Neuronal stem cell (in vitro differentiated cells): ENCODE measurements at regions not wholly inside any gene's neighbourhood (a gene's known extent, or its start where the extent isn't known, plus 50 kb on each side); places are given as distances from the start of the nearest gene placed in this dataset.

ENCODE experiments used
- DNase-seq: peaks from one replicate; pipeline ENCODE4 v3.0.0-alpha.2; 2013; ENCODE audit warnings: low spot score
- H2AFZ ChIP-seq: one replicate; pipeline ENCODE4 v1.6.1; 2013; ENCODE audit warnings: mild to moderate bottlenecking, low read length, inconsistent platforms
- H2AK5ac ChIP-seq: 2 replicates; pipeline ENCODE4 v1.6.1; 2013; ENCODE audit warnings: low read depth, mild to moderate bottlenecking, inconsistent platforms, low read length, moderate library complexity, mixed read lengths
- H2BK120ac ChIP-seq: 2 replicates; pipeline ENCODE4 v1.6.1; 2013; ENCODE audit warnings: low read depth, mild to moderate bottlenecking, inconsistent platforms, low read length, moderate library complexity, mixed read lengths
- H2BK12ac ChIP-seq: one replicate; pipeline ENCODE4 v1.6.1; 2013; ENCODE audit warnings: low read length, inconsistent platforms
- H2BK15ac ChIP-seq: 2 replicates; pipeline ENCODE4 v1.6.1; 2013; ENCODE audit warnings: mild to moderate bottlenecking, low read length, inconsistent platforms, mixed read lengths
- H2BK5ac ChIP-seq: one replicate; pipeline ENCODE4 v1.6.1; 2013; ENCODE audit warnings: inconsistent platforms, mild to moderate bottlenecking, low read length, moderate library complexity
- H3K14ac ChIP-seq: one replicate; pipeline ENCODE4 v1.6.1; 2013; ENCODE audit warnings: low read length, inconsistent platforms
- H3K18ac ChIP-seq: 2 replicates; pipeline ENCODE4 v1.6.1; 2013; ENCODE audit warnings: low read length, inconsistent platforms
- H3K23ac ChIP-seq: 2 replicates; pipeline ENCODE4 v1.6.1; 2013; ENCODE audit warnings: low read depth, mild to moderate bottlenecking, mixed read lengths, low read length, inconsistent platforms; ENCODE audit not compliant: poor library complexity
- H3K27ac ChIP-seq: replicated peaks from 3 replicates; pipeline ENCODE4 v1.5.1; 2013; ENCODE audit warnings: low read length, inconsistent platforms
- H3K27me3 ChIP-seq, 3 experiments: 2 replicates each; pipeline ENCODE4 v1.6.1; 2013; ENCODE audit warnings: low read length in 3 of 3, mild to moderate bottlenecking in 2 of 3, inconsistent platforms in 1 of 3, low read depth in 1 of 3, mixed read lengths in 1 of 3, moderate library complexity in 1 of 3; ENCODE audit not compliant: control insufficient read depth in 3 of 3, insufficient read depth in 3 of 3
- H3K36me3 ChIP-seq, 2 donors: replicated peaks in 1 of 2; 2 replicates each; pipeline ENCODE4 v1.6.1; 2013; ENCODE audit warnings: low read length in 2 of 2; ENCODE audit not compliant: control insufficient read depth in 2 of 2, insufficient read depth in 2 of 2
- H3K4ac ChIP-seq: 2 replicates; pipeline ENCODE4 v1.6.1; 2013; ENCODE audit warnings: inconsistent platforms, mild to moderate bottlenecking, low read length, moderate library complexity
- H3K4me1 ChIP-seq, 2 donors: 1 replicate in 1 of 2; 2 replicates in 1 of 2; pipeline ENCODE4 v1.6.1; 2013; ENCODE audit warnings: low read length in 2 of 2, low read depth in 1 of 2; ENCODE audit not compliant: control insufficient read depth in 2 of 2, insufficient read depth in 1 of 2
- H3K4me2 ChIP-seq: one replicate; pipeline ENCODE4 v1.6.1; 2013; ENCODE audit warnings: mild to moderate bottlenecking, low read length, inconsistent platforms; ENCODE audit not compliant: insufficient read depth, poor library complexity, severe bottlenecking
- H3K4me3 ChIP-seq, 2 donors: 2 replicates each; pipeline ENCODE4 v1.5.1; 2013; ENCODE audit warnings: low read length in 2 of 2, mild to moderate bottlenecking in 2 of 2, inconsistent platforms in 1 of 2, moderate library complexity in 1 of 2
- H3K79me1 ChIP-seq: one replicate; pipeline ENCODE4 v1.6.1; 2013; ENCODE audit warnings: low read depth, mild to moderate bottlenecking, inconsistent platforms, low read length, moderate library complexity
- H3K9ac ChIP-seq: one replicate; pipeline ENCODE4 v1.6.1; 2013; ENCODE audit warnings: mild to moderate bottlenecking, low read depth, low read length, inconsistent platforms; ENCODE audit not compliant: poor library complexity
- H3K9me3 ChIP-seq, 2 donors: replicated peaks in 1 of 2; 2 replicates each; pipeline versions ENCODE3 to v1.6.1; 2013; ENCODE audit warnings: low read length in 2 of 2, mild to moderate bottlenecking in 2 of 2, inconsistent platforms in 1 of 2, low read depth in 1 of 2, mixed read lengths in 1 of 2, moderate library complexity in 1 of 2; ENCODE audit not compliant: control insufficient read depth in 2 of 2, insufficient read depth in 1 of 2
- H4K8ac ChIP-seq: one replicate; pipeline ENCODE4 v1.6.1; 2013; ENCODE audit warnings: low read depth, mild to moderate bottlenecking, inconsistent platforms, low read length, moderate library complexity
- H4K91ac ChIP-seq: one replicate; pipeline ENCODE4 v1.6.1; 2013; ENCODE audit warnings: low read length, low read depth, mild to moderate bottlenecking, inconsistent platforms; ENCODE audit not compliant: poor library complexity
- WGBS, 2 donors: extraction: QIAGEN DNeasy Blood & Tissue Kit; methylation state at CpG; one replicate each; pipeline ENCODE4 v1.1.7; 2013; ENCODE audit warnings: missing lambda C conversion rate in 2 of 2, mixed read lengths in 1 of 2; ENCODE audit not compliant: insufficient read length in 2 of 2, insufficient replicate concordance in 1 of 2; ENCODE audit errors: extremely low coverage in 2 of 2; 5-methylcytosine and 5-hydroxymethylcytosine counted together

DNA sequence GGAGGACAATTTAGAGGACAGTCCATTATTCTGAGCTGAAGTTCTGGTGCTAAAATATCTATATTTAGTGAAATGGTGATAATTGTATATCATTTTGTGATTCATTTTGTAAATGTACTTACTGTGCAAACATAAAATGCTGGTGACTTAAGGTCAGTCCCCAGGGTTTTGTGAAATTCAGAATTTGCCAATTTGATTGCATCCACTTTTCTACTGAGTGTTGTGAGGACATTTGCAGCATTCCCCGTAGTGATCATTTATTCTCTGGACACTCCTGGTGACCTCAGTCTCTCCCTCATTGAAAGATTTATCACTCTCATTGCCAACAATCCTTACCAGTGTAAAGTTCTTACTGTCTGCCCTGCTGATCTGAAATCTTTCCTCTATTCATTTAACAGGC is 98.2 kb downstream of the SOCS6 start:
- Histone ChIP-seq H4K91ac (no peak overlapping the region), H3K9ac (no peak overlapping the region), H3K79me1 (no peaks in the 10 kb centered on the region), H3K9me3 (no peaks in the 10 kb centered on the region), H2AFZ (no peak overlapping the region), H2BK5ac (no peak overlapping the region), H2BK120ac (no peak overlapping the region), H2BK15ac (no peak overlapping the region), H3K4me2 (no peak overlapping the region), H2BK12ac (no peak overlapping the region), H3K4me3 (no peak overlapping the region), H3K4me1 (peaks cover 3 to 4% of the 10 kb centered on the region in 2 donors), H3K27me3 (no peaks in the 10 kb centered on the region), H2AK5ac (no peak overlapping the region), H3K23ac (no peak overlapping the region), H3K4ac (no peak overlapping the region), H3K36me3 (no peaks in the 10 kb centered on the region), H3K27ac (no peak overlapping the region), H3K14ac (no peak overlapping the region), H4K8ac (no peak overlapping the region), H3K18ac (no peak overlapping the region)
- no peak for DNase-seq
- no CpG with 5 or more reads among the region's 1 CpG for WGBS, 2 donors

DNA sequence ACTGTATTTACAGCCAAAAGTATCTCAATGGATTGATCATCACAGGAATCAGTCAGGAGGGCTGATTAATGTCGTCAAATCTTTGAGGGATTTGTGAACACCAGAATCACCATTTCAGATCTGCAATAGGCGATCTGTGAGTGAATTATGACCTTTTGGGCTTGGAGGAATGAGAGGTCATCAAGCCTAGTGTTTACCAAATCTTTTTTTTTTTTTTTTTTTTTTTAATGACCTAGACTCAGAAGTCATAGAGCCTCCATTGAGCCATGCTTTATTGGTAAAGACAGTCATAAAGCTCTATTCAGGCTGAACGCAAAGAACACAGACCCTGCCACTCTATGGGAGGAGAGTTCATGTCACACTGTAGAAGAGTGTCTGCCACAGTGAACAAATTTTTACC is 97.7 kb downstream of the SOCS6 start:
- H3K4me2 ChIP-seq = no peak overlapping the region
- no peak overlapping the region for H4K8ac ChIP-seq
- H3K14ac ChIP-seq = no peak overlapping the region
- no peak overlapping the region for H2BK12ac ChIP-seq
- no peak overlapping the region for H3K9ac ChIP-seq
- H3K36me3 ChIP-seq = no peaks in the 10 kb centered on the region
- no peaks in the 10 kb centered on the region for H3K27me3 ChIP-seq
- WGBS, 2 donors = no CpG with 5 or more reads among the region's 3 CpGs
- H3K27ac ChIP-seq = no peak overlapping the region
- no peaks in the 10 kb centered on the region for H3K9me3 ChIP-seq
- H3K4ac ChIP-seq = no peak overlapping the region
- DNase-seq = no peak
- H3K4me3 ChIP-seq = no peak overlapping the region
- no peaks in the 10 kb centered on the region for H3K79me1 ChIP-seq
- no peak overlapping the region for H2BK15ac ChIP-seq
- H2AK5ac ChIP-seq = no peak overlapping the region
- H2BK120ac ChIP-seq = no peak overlapping the region
- no peak overlapping the region for H3K18ac ChIP-seq
- peaks cover 6 to 7% of the 10 kb centered on the region in 2 donors for H3K4me1 ChIP-seq
- no peak overlapping the region for H2AFZ ChIP-seq
- H2BK5ac ChIP-seq = no peak overlapping the region
- H4K91ac ChIP-seq = no peak overlapping the region
- H3K23ac ChIP-seq = no peak overlapping the region

DNA sequence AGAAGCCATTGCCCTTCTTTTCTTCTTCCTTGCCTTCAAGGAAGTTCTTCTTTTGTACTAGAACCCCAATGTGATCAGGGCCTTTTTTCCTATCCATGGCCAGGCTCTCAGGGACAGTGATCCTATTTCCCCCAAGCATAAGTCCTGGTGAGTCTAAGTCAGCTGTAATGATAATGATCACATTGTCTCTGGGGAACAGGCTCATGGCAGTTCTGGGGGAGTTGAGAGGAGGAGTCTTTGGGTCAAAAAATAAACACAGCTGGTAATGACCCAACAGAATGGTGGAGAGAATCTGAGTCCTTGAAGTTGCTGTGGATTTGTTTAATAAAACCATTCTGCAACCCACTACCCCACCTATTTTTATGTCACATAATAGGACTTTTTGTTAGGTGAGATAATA is 96.6 kb downstream of the SOCS6 start:
- H2BK5ac ChIP-seq = no peak overlapping the region
- no peak overlapping the region for H3K23ac ChIP-seq
- H3K9me3 ChIP-seq = no peaks in the 10 kb centered on the region
- H2BK120ac ChIP-seq = no peak overlapping the region
- H2AK5ac ChIP-seq = no peak overlapping the region
- H4K91ac ChIP-seq = no peak overlapping the region
- H3K4me2 ChIP-seq = no peak overlapping the region
- no peak overlapping the region for H2AFZ ChIP-seq
- no peak overlapping the region for H2BK12ac ChIP-seq
- DNase-seq = no peak
- H3K14ac ChIP-seq = no peak overlapping the region
- H3K79me1 ChIP-seq = no peaks in the 10 kb centered on the region
- H3K4me1 ChIP-seq = peaks cover 7 to 9% of the 10 kb centered on the region in 2 donors
- H4K8ac ChIP-seq = no peak overlapping the region
- no peak overlapping the region for H3K4ac ChIP-seq
- no peak overlapping the region for H3K4me3 ChIP-seq
- H3K9ac ChIP-seq = no peak overlapping the region
- no peak overlapping the region for H2BK15ac ChIP-seq
- H3K27ac ChIP-seq = no peak overlapping the region
- no peak overlapping the region for H3K18ac ChIP-seq
- H3K36me3 ChIP-seq = no peaks in the 10 kb centered on the region
- H3K27me3 ChIP-seq = no peaks in the 10 kb centered on the region

DNA sequence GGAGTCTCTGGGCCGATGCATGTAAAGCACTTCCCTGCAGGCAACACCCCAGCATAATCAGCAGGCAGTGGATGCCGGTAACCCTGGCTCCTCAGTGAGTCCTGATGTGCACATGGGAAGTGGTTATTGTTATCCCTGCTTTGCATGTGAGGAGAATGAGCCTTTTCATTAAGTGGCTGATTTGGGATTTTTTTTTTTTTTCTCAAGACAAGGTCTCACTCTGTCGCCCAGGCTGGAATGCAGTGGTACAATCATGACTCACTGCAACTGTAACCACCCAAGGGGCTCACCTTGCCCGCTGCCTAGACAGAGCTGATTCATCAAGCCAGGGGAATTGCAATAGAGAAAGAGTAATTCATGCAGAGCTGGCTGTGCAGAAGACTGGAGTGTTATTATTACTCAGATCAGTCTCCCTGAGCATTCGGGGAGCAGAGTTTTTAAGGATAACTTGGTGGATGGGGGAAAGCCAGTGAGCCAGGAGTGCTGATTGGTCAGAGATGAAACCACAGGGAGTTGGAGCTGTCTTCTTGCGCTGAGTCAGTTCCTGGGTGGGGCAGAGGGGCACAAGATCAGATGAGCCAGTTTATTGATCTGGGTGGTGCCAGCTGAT is 95.4 kb downstream of the SOCS6 start:
- no CpG with 5 or more reads among the region's 6 CpGs for WGBS, 2 donors
- DNase-seq = no peak
- Histone ChIP-seq H3K18ac (no peak overlapping the region), H3K14ac (no peak overlapping the region), H3K9ac (no peak overlapping the region), H3K4me1 (peaks cover 7 to 11% of the 10 kb centered on the region in 2 donors), H2AFZ (no peak overlapping the region), H2BK12ac (no peak overlapping the region), H3K79me1 (no peaks in the 10 kb centered on the region), H3K27me3 (no peaks in the 10 kb centered on the region), H3K27ac (no peak overlapping the region), H3K9me3 (no peaks in the 10 kb centered on the region), H2BK15ac (no peak overlapping the region), H3K4me2 (no peak overlapping the region), H3K23ac (no peak overlapping the region), H2AK5ac (no peak overlapping the region), H2BK5ac (no peak overlapping the region), H3K36me3 (no peaks in the 10 kb centered on the region), H3K4ac (no peak overlapping the region), H3K4me3 (no peak overlapping the region), H4K8ac (no peak overlapping the region), H2BK120ac (no peak overlapping the region), H4K91ac (no peak overlapping the region)
